ENCODE measurements at regions not wholly inside any gene's neighbourhood (a gene's known extent, or its start where the extent isn't known, plus 50 kb on each side); places are given as distances from the start of the nearest gene placed in this dataset.
A peak's percentile ranks its signal among the peaks of the same experiment; 100 is the strongest.

DNA sequence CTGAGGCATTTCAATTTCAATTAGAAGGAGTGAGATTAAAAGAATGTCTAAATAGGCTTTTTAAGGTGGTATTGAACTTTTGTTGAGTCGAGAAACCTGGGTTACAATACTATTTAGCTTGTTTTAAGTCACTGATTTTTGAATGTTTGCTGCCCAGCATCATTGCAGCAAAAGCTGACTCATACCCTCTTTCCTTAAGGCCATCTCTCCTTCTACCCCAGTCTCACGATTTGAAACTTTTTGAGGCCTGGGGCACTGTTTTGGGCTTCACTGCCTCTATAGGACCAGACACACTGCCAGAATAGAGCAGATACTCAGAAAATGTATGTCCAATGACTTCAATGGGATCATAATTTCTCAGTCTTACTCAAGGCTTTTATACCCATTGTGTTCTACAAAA lies 319.6 kb upstream of the TGFBR2 start:
- peak overlapping the region; percentile 29 for H3K4me2 ChIP-seq (ENCODE audit: insufficient read depth, low read length)
- H2AFZ ChIP-seq (ENCODE audit: low read length) = no peak overlapping the region
- peak overlapping the region; percentile 67 for H3K27ac ChIP-seq (ENCODE audit: low read depth, low read length)
- DNase-seq (ENCODE audit: insufficient read length, low spot score, missing footprints) = peak; percentile 31
- H3K9me3 ChIP-seq (ENCODE audit: low read depth, low read length) = no peaks in the 10 kb centered on the region
- H3K4me3 ChIP-seq (ENCODE audit: insufficient read depth, low read length) = no peak overlapping the region
- no peaks in the 10 kb centered on the region for H3K79me2 ChIP-seq (ENCODE audit: insufficient read depth, low read length)
- no peaks in the 10 kb centered on the region for H3K36me3 ChIP-seq (ENCODE audit: insufficient read depth, low read length)
- no peaks in the 10 kb centered on the region for H3K27me3 ChIP-seq (ENCODE audit: insufficient read depth, low read length)
- no peaks in the 10 kb centered on the region for H4K20me1 ChIP-seq (ENCODE audit: insufficient read depth, low read length)
- TF ChIP-seq, protein P1, sequence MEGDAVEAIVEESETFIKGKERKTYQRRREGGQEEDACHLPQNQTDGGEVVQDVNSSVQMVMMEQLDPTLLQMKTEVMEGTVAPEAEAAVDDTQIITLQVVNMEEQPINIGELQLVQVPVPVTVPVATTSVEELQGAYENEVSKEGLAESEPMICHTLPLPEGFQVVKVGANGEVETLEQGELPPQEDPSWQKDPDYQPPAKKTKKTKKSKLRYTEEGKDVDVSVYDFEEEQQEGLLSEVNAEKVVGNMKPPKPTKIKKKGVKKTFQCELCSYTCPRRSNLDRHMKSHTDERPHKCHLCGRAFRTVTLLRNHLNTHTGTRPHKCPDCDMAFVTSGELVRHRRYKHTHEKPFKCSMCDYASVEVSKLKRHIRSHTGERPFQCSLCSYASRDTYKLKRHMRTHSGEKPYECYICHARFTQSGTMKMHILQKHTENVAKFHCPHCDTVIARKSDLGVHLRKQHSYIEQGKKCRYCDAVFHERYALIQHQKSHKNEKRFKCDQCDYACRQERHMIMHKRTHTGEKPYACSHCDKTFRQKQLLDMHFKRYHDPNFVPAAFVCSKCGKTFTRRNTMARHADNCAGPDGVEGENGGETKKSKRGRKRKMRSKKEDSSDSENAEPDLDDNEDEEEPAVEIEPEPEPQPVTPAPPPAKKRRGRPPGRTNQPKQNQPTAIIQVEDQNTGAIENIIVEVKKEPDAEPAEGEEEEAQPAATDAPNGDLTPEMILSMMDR (IDR thresholded peaks at IDR 0.05; ENCODE audit: extremely low read depth, low read depth, low read length) = no peak
- H3K4me1 ChIP-seq (ENCODE audit: insufficient read depth, low read length) = peaks cover 48% of the 10 kb centered on the region

- Histone ChIP-seq H4K20me1 (ENCODE audit: insufficient read depth, low read length) (no peaks in the 10 kb centered on the region), H3K79me2 (ENCODE audit: insufficient read depth, low read length) (no peaks in the 10 kb centered on the region), H3K9me3 (ENCODE audit: low read depth, low read length) (no peaks in the 10 kb centered on the region), H3K4me3 (ENCODE audit: insufficient read depth, low read length) (no peak overlapping the region), H3K27ac (ENCODE audit: low read depth, low read length) (no peak overlapping the region), H3K4me2 (ENCODE audit: insufficient read depth, low read length) (no peak overlapping the region), H3K4me1 (ENCODE audit: insufficient read depth, low read length) (peaks cover 54% of the 10 kb centered on the region), H2AFZ (ENCODE audit: low read length) (peak overlapping the region; percentile 16), H3K27me3 (ENCODE audit: insufficient read depth, low read length) (no peaks in the 10 kb centered on the region), H3K36me3 (ENCODE audit: insufficient read depth, low read length) (no peaks in the 10 kb centered on the region)
- TF ChIP-seq, protein P1 (IDR thresholded peaks at IDR 0.05; ENCODE audit: extremely low read depth, low read depth, low read length) = no peak
- DNase-seq (ENCODE audit: insufficient read length, low spot score, missing footprints) = no peak
Observed at GRCh38 chr3:30288830-30289229, 317.6 kb upstream of the TGFBR2 start.

DNA sequence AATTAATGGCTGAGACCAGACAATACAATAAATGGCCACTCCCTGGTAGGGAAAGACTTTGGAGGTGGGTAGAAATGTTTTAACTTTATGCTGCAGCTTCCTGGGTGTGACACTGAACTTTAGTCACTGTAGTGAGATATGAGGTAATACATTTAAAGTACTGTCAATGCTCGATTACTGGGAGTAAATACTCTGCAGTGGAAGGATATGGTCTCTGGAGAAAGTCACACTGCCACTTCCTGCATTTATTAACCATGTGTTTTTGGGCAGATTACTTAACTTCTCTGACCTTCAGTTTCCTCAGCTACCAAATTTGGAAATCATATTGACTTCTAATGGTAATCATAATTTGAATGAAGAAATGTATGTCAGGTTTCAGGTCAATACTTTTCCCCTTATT lies 317.1 kb upstream of the TGFBR2 start:
- H3K27me3 ChIP-seq (ENCODE audit: insufficient read depth, low read length) = no peaks in the 10 kb centered on the region
- no peaks in the 10 kb centered on the region for H3K36me3 ChIP-seq (ENCODE audit: insufficient read depth, low read length)
- H4K20me1 ChIP-seq (ENCODE audit: insufficient read depth, low read length) = no peaks in the 10 kb centered on the region
- H3K79me2 ChIP-seq (ENCODE audit: insufficient read depth, low read length) = no peaks in the 10 kb centered on the region
- no peak overlapping the region for H3K27ac ChIP-seq (ENCODE audit: low read depth, low read length)
- TF ChIP-seq, protein P1 (IDR thresholded peaks at IDR 0.05; ENCODE audit: extremely low read depth, low read depth, low read length) = no peak
- H3K4me1 ChIP-seq (ENCODE audit: insufficient read depth, low read length) = peaks cover 59% of the 10 kb centered on the region
- peak overlapping the region; percentile 16 for H2AFZ ChIP-seq (ENCODE audit: low read length)
- H3K4me2 ChIP-seq (ENCODE audit: insufficient read depth, low read length) = no peak overlapping the region
- H3K9me3 ChIP-seq (ENCODE audit: low read depth, low read length) = no peaks in the 10 kb centered on the region
- no peak for DNase-seq (ENCODE audit: insufficient read length, low spot score, missing footprints)
- H3K4me3 ChIP-seq (ENCODE audit: insufficient read depth, low read length) = no peak overlapping the region

DNA sequence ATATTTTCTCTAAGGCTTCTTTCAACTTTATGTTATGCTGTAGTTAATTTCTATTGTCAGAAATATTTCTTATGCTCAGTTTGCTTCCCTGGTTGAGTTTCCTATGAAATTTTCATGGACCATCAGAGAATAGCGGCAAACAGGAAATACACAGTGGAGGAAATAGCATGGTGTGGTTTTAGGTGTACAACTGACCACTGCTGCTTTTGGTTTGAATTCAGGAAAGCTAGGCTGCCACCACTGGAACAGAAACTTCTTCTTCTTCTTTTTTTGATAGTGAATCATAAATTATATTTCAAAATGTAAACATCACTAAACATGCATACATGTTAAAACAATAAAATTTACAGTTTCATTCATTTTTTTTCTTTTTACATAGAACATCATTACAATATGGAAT lies 316.6 kb upstream of the TGFBR2 start:
- no peaks in the 10 kb centered on the region for H3K36me3 ChIP-seq (ENCODE audit: insufficient read depth, low read length)
- H4K20me1 ChIP-seq (ENCODE audit: insufficient read depth, low read length) = no peaks in the 10 kb centered on the region
- no peak overlapping the region for H3K4me3 ChIP-seq (ENCODE audit: insufficient read depth, low read length)
- peak; percentile 19 for DNase-seq (ENCODE audit: insufficient read length, low spot score, missing footprints)
- TF ChIP-seq, protein P1 (IDR thresholded peaks at IDR 0.05; ENCODE audit: extremely low read depth, low read depth, low read length) = no peak
- no peaks in the 10 kb centered on the region for H3K9me3 ChIP-seq (ENCODE audit: low read depth, low read length)
- H3K27me3 ChIP-seq (ENCODE audit: insufficient read depth, low read length) = no peaks in the 10 kb centered on the region
- H3K4me1 ChIP-seq (ENCODE audit: insufficient read depth, low read length) = peaks cover 61% of the 10 kb centered on the region
- no peak overlapping the region for H3K27ac ChIP-seq (ENCODE audit: low read depth, low read length)
- H2AFZ ChIP-seq (ENCODE audit: low read length) = no peak overlapping the region
- no peaks in the 10 kb centered on the region for H3K79me2 ChIP-seq (ENCODE audit: insufficient read depth, low read length)
- no peak overlapping the region for H3K4me2 ChIP-seq (ENCODE audit: insufficient read depth, low read length)
